WTC11 (cell line): ENCODE measurements at regions not wholly inside any gene's neighbourhood (a gene's known extent, or its start where the extent isn't known, plus 50 kb on each side); places are given as distances from the start of the nearest gene placed in this dataset.

ENCODE experiments used
- CBFB ChIP-seq: sonication (generic); formaldehyde crosslinking; IDR thresholded peaks from 2 replicates; pipeline ENCODE4 v1.8.1; 2022; ENCODE audit warnings: mild to moderate bottlenecking, low read depth, missing genetic modification reagents
- CREM ChIP-seq: sonication (generic); formaldehyde crosslinking; IDR thresholded peaks from 2 replicates; pipeline ENCODE4 v1.8.1; 2022; ENCODE audit warnings: mild to moderate bottlenecking, missing genetic modification reagents, moderate library complexity
- CTCF ChIP-seq: fragments of 200-600 bp; IDR thresholded peaks from 2 replicates; pipeline ENCODE4 v1.8.0; 2022; ENCODE audit warnings: antibody characterized with exemption
- GABPB1 ChIP-seq: sonication (generic); formaldehyde crosslinking; IDR thresholded peaks from 2 replicates; pipeline ENCODE4 v1.8.1; 2023; ENCODE audit warnings: mild to moderate bottlenecking, missing genetic modification reagents
- SMAD4 ChIP-seq: sonication (generic); formaldehyde crosslinking; IDR thresholded peaks from 2 replicates; pipeline ENCODE4 v1.8.0; 2022; ENCODE audit warnings: mild to moderate bottlenecking, missing genetic modification reagents
- SP1 ChIP-seq: sonication (generic); formaldehyde crosslinking; conservative IDR thresholded peaks from 2 replicates; pipeline ENCODE4 v1.8.1; 2022; ENCODE audit warnings: missing genetic modification reagents
- USF1 ChIP-seq: sonication (generic); formaldehyde crosslinking; IDR thresholded peaks from 2 replicates; pipeline ENCODE4 v1.8.0; 2022; ENCODE audit warnings: mild to moderate bottlenecking, missing genetic modification reagents
- ZNF121 ChIP-seq: sonication (generic); formaldehyde crosslinking; IDR thresholded peaks from 2 replicates; pipeline ENCODE4 v1.8.0; 2023; ENCODE audit warnings: missing genetic modification reagents
- ZNF138 ChIP-seq: sonication (generic); formaldehyde crosslinking; conservative IDR thresholded peaks from 2 replicates; pipeline ENCODE4 v1.8.1; 2022; ENCODE audit warnings: mild to moderate bottlenecking, moderate library complexity, missing genetic modification reagents
- ZNF232 ChIP-seq: sonication (generic); formaldehyde crosslinking; IDR thresholded peaks from 2 replicates; pipeline ENCODE4 v1.8.0; 2022; ENCODE audit warnings: mild to moderate bottlenecking, missing genetic modification reagents
- ZNF396 ChIP-seq: fragments of 250-450 bp; sonication (Bioruptor Pico); IDR thresholded peaks from 2 replicates; pipeline ENCODE4 v1.8.0; 2021; ENCODE audit warnings: mild to moderate bottlenecking, moderate library complexity, borderline replicate concordance

GRCh38 chr10:52465202-52465601, 151.1 kb downstream of the DKK1 start:
- TF ChIP-seq CBFB (CRISPR knock-in tag): no peak
- TF ChIP-seq CTCF: no peak
- no peak for TF ChIP-seq ZNF232 (CRISPR knock-in tag)
- no peak for TF ChIP-seq GABPB1 (CRISPR knock-in tag)
- no peak for TF ChIP-seq ZNF138 (CRISPR knock-in tag)
- no peak for TF ChIP-seq USF1
- no peak for TF ChIP-seq SMAD4
- no peak for TF ChIP-seq ZNF396 (CRISPR knock-in tag)
- TF ChIP-seq SP1 (CRISPR knock-in tag): no peak
- no peak for TF ChIP-seq CREM
- no peak for TF ChIP-seq ZNF121 (CRISPR knock-in tag)
